GM10266 (cell line): ENCODE measurements at regions not wholly inside any gene's neighbourhood (a gene's known extent, or its start where the extent isn't known, plus 50 kb on each side); places are given as distances from the start of the nearest gene placed in this dataset.
"Not testable (repeated sequence)": the region's sequence is repeated elsewhere in the genome, so short reads cannot be mapped to it uniquely, and the experiment has no call there.

Experiments used
- DNase-seq: peaks from one replicate; pipeline ENCODE4 v3.0.0; 2012; ENCODE audit errors: extremely low spot score
- TF ChIP-seq, protein P1 (sequence below): IDR thresholded peaks from 2 replicates; pipeline ENCODE4 v1.5.1; 2012; ENCODE audit warnings: mild to moderate bottlenecking, low read depth; ENCODE audit not compliant: control insufficient read depth, insufficient read depth; ENCODE audit errors: missing control alignments

DNA sequence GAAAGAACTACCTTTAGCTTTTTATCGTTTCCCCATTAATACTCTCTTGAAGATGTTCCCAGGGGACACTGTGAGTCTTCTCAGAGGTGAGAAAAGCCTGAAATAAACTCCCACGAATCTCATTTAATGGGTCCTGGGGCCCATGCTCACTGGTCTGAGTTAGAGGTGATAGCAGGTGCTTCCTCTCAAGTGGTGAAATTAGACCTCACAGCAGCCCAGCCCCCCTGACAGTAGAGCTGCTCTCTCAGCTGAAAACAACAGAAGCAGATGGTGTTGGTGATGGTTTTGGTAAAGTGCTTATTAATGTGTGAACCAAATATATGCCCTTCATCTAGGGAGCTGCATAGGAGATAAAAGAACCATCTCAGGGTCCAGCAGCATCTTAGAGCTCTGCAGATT is 76.8 kb upstream of the VPREB1 start:
- no peak for DNase-seq

GRCh38 chr22:22166941-22167713 is 77.5 kb upstream of the VPREB1 start:
- DNase-seq, result no peak
- TF ChIP-seq, protein P1, sequence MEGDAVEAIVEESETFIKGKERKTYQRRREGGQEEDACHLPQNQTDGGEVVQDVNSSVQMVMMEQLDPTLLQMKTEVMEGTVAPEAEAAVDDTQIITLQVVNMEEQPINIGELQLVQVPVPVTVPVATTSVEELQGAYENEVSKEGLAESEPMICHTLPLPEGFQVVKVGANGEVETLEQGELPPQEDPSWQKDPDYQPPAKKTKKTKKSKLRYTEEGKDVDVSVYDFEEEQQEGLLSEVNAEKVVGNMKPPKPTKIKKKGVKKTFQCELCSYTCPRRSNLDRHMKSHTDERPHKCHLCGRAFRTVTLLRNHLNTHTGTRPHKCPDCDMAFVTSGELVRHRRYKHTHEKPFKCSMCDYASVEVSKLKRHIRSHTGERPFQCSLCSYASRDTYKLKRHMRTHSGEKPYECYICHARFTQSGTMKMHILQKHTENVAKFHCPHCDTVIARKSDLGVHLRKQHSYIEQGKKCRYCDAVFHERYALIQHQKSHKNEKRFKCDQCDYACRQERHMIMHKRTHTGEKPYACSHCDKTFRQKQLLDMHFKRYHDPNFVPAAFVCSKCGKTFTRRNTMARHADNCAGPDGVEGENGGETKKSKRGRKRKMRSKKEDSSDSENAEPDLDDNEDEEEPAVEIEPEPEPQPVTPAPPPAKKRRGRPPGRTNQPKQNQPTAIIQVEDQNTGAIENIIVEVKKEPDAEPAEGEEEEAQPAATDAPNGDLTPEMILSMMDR, result no peak

More for the DNA sequence above, 76.8 kb upstream of the VPREB1 start:
- TF ChIP-seq, protein P1, result no peak

DNA sequence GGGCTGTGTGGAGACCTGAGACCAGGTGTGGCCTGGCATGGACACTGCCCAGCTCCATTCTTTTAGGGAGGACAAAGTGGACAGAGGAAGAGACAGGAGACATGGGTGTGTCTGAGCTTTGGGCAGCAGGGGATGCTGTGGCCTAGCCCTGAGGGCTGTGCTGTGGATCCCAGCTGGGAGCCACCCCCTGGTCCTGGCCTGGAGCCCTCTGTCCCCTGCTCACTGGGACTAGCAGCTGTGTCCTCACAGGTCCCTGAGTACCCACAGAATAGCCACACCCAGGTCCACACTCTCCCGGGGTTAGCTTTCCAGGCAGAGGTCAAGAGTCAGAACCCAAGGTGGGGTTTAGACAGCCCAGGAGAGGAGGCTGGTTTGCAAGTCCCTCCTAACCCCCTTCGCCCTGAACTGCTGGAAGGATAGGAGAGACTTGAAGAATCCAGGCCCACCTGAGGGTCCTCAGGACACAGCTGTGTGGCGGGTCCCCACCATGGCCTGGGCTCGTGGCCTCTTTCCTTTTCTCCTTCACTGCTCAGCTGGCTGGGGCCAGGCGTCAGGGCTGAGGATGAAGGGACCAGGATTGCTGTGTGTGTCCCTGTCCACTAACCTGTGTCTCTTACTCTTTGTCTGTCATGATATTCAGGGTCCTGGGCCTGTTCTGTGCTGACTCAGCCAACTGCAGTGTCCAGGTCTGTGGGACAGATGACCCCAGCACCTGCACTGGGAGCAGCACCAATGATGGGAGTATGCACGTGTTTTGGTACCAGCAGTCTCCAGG is 78.5 kb upstream of the VPREB1 start:
- DNase-seq, result no peak
- TF ChIP-seq, protein P1, result no peak

DNA sequence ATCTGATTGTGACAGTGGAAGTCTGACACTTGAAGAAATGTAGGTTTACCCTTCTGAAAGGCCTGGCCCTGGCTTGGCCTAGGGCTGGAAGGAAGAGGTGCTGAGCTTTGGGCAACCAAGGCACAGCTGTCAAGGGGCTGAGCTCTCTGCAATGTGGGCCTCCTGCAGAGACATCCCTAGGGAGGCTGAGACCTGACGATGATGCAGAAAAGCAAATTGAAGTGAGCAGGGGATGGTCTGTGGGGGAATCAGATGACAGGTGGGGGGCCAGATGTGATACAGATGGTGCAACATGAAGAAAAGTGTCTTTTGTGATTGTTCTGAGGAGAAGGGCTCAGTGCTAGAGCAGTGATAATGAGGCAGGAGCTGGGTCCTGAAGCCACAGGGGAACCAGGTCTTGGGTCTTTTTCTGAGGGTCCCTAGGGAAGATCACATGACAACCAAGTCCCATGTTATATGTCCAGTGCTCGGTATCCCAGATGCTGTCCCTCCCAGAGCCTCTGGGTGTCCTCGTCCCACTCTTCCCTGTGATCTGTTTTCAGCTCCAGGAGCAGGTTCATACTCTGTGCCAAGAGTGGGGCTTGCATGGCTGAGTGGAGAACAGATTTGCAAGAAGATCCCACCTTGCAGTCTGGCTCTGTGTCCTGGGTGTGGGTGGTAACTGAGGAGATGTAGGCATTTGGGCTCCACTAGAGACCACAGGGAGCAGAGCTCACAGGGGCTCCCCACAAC is 79.9 kb upstream of the VPREB1 start:
- TF ChIP-seq, protein P1, result no peak
- no peak for DNase-seq

GRCh38 chr22:22161924-22162851 is 82.4 kb upstream of the VPREB1 start:
- DNase-seq, result peak; percentile 7
- TF ChIP-seq, protein P1, result no peak

DNA sequence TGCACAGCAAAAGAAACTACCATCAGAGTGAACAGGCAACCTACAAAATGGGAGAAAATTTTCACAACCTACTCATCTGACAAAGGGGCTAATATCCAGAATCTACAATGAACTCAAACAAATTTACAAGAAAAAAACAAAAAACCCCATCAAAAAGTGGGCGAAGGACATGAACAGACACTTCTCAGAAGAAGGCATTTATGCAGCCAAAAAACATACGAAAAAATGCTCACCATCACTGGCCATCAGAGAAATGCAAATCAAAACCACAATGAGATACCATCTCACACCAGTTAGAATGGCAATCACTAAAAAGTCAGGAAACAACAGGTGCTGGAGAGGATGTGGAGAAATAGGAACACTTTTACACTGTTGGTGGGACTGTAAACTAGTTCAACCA is 83.8 kb upstream of the VPREB1 start:
- DNase-seq, result not testable (repeated sequence)

GRCh38 chr22:22159384-22159783 is 85.2 kb upstream of the VPREB1 start:
- TF ChIP-seq, protein P1, result no peak
- no peak for DNase-seq
